ENCODE measurements at regions not wholly inside any gene's neighbourhood (a gene's known extent, or its start where the extent isn't known, plus 50 kb on each side); places are given as distances from the start of the nearest gene placed in this dataset.

- Histone ChIP-seq H4K20me1 (ENCODE audit: low read depth, low read length) (no peaks in the 10 kb centered on the region), H3K36me3 (ENCODE audit: low read length) (no peaks in the 10 kb centered on the region), H3K4me3 (ENCODE audit: insufficient read depth, low read length, poor library complexity, severe bottlenecking) (no peak overlapping the region), H3K27me3 (ENCODE audit: low read length) (no peaks in the 10 kb centered on the region), H3K9ac (ENCODE audit: low read length) (no peak overlapping the region), H3K9me3 (ENCODE audit: insufficient read depth, low read length) (peaks cover 8% of the 10 kb centered on the region; the same call in 1 of the 2 replicates), H3K9me2 (replicated peaks; ENCODE audit: insufficient read depth, low read length) (no peaks in the 10 kb centered on the region), H3K4me2 (ENCODE audit: low read depth, low read length, poor library complexity, severe bottlenecking) (no peak overlapping the region), H3F3A (ENCODE audit: insufficient read depth) (no peaks in the 10 kb centered on the region), H3K27ac (ENCODE audit: low read depth, low read length) (no peak overlapping the region), H2AFZ (ENCODE audit: low read depth, low read length, severe bottlenecking) (no peak overlapping the region), H3K79me2 (ENCODE audit: insufficient read depth, low read length) (no peaks in the 10 kb centered on the region)
- TF ChIP-seq, protein P1, sequence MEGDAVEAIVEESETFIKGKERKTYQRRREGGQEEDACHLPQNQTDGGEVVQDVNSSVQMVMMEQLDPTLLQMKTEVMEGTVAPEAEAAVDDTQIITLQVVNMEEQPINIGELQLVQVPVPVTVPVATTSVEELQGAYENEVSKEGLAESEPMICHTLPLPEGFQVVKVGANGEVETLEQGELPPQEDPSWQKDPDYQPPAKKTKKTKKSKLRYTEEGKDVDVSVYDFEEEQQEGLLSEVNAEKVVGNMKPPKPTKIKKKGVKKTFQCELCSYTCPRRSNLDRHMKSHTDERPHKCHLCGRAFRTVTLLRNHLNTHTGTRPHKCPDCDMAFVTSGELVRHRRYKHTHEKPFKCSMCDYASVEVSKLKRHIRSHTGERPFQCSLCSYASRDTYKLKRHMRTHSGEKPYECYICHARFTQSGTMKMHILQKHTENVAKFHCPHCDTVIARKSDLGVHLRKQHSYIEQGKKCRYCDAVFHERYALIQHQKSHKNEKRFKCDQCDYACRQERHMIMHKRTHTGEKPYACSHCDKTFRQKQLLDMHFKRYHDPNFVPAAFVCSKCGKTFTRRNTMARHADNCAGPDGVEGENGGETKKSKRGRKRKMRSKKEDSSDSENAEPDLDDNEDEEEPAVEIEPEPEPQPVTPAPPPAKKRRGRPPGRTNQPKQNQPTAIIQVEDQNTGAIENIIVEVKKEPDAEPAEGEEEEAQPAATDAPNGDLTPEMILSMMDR (IDR thresholded peaks at IDR 0.05; ENCODE audit: insufficient read depth, low read length, poor library complexity, severe bottlenecking) = no peak
- no peak for TF ChIP-seq EZH2phosphoT487 (conservative IDR thresholded peaks at IDR 0.05; ENCODE audit: low read length)
These were observed 241.6 kb upstream of the COL8A1 start for GRCh38 chr3:99396651-99397275.

DNA sequence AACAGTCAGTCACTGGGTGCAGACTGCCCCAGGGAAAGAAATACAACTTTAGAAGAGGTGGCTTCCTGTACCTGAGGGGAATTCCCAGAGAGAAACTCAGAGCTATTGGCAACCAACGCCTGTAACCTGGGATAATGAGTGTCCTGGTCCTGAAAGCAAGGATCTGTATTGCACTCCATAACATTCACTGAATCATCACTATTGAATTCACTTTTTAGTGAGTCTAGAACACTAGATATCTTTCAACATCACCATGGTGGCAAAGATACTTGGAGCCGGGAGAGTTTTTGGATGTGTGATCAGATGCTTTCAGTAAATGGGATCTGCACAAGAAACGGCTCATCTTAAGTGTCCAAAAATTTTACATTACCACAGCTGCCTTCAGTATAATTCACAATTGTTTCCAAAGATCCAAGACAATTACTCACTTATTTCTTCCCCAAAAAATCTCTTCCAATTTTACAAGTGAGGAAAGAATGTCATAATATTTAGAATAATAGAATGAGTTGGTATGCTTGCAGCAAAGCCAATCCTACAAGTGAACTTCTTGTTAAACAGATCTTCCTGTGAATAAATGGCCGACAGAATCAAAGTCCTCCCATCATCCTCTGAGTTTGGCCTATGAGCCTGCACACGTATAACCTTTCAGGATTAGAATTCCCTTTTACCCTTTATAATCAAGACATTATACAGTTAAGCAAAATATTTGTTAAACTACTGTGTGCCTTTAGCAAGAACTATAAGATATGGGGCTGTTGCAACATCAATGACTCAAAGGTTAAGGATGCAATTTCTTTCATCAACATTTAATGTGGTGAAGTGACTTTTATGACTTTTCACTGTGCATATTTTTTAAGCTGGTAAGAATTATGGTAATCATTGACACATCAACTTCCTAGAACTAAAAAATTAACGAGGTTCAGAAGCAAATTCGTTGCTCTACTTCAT, 243.3 kb upstream of the COL8A1 start:
- peaks cover 8% of the 10 kb centered on the region; the same call in 1 of the 2 replicates for H3K9me3 ChIP-seq (ENCODE audit: insufficient read depth, low read length)
- H3F3A ChIP-seq (ENCODE audit: insufficient read depth) = no peaks in the 10 kb centered on the region
- no peaks in the 10 kb centered on the region for H4K20me1 ChIP-seq (ENCODE audit: low read depth, low read length)
- no peaks in the 10 kb centered on the region for H3K27me3 ChIP-seq (ENCODE audit: low read length)
- H3K4me2 ChIP-seq (ENCODE audit: low read depth, low read length, poor library complexity, severe bottlenecking) = no peak overlapping the region
- no peak overlapping the region for H3K4me3 ChIP-seq (ENCODE audit: insufficient read depth, low read length, poor library complexity, severe bottlenecking)
- H3K36me3 ChIP-seq (ENCODE audit: low read length) = no peaks in the 10 kb centered on the region
- no peak overlapping the region for H3K9ac ChIP-seq (ENCODE audit: low read length)
- H3K27ac ChIP-seq (ENCODE audit: low read depth, low read length) = no peak overlapping the region
- no peaks in the 10 kb centered on the region for H3K79me2 ChIP-seq (ENCODE audit: insufficient read depth, low read length)
- TF ChIP-seq, protein P1 (IDR thresholded peaks at IDR 0.05; ENCODE audit: insufficient read depth, low read length, poor library complexity, severe bottlenecking) = no peak
- TF ChIP-seq EZH2phosphoT487 (conservative IDR thresholded peaks at IDR 0.05; ENCODE audit: low read length) = no peak
- no peaks in the 10 kb centered on the region for H3K9me2 ChIP-seq (replicated peaks; ENCODE audit: insufficient read depth, low read length)
- H2AFZ ChIP-seq (ENCODE audit: low read depth, low read length, severe bottlenecking) = no peak overlapping the region

- Histone ChIP-seq H3K27ac (ENCODE audit: low read depth, low read length) (no peak overlapping the region), H3K79me2 (ENCODE audit: insufficient read depth, low read length) (no peaks in the 10 kb centered on the region), H3F3A (ENCODE audit: insufficient read depth) (no peaks in the 10 kb centered on the region), H3K4me3 (ENCODE audit: insufficient read depth, low read length, poor library complexity, severe bottlenecking) (no peak overlapping the region), H3K9ac (ENCODE audit: low read length) (no peak overlapping the region), H3K9me3 (ENCODE audit: insufficient read depth, low read length) (peaks cover 3% of the 10 kb centered on the region; the same call in 1 of the 2 replicates), H3K9me2 (replicated peaks; ENCODE audit: insufficient read depth, low read length) (no peaks in the 10 kb centered on the region), H3K4me2 (ENCODE audit: low read depth, low read length, poor library complexity, severe bottlenecking) (no peak overlapping the region), H3K27me3 (ENCODE audit: low read length) (no peaks in the 10 kb centered on the region), H3K36me3 (ENCODE audit: low read length) (no peaks in the 10 kb centered on the region), H2AFZ (ENCODE audit: low read depth, low read length, severe bottlenecking) (no peak overlapping the region), H4K20me1 (ENCODE audit: low read depth, low read length) (no peaks in the 10 kb centered on the region)
- TF ChIP-seq, protein P1 (IDR thresholded peaks at IDR 0.05; ENCODE audit: insufficient read depth, low read length, poor library complexity, severe bottlenecking) = no peak
- TF ChIP-seq EZH2phosphoT487 (conservative IDR thresholded peaks at IDR 0.05; ENCODE audit: low read length) = no peak
These were observed 244.4 kb upstream of the COL8A1 start for GRCh38 chr3:99393961-99394360.

Data from SU-DHL-6 (cell line).